ENCODE measurements at regions not wholly inside any gene's neighbourhood (a gene's known extent, or its start where the extent isn't known, plus 50 kb on each side); places are given as distances from the start of the nearest gene placed in this dataset.
A peak's percentile ranks its signal among the peaks of the same experiment; 100 is the strongest.

DNA sequence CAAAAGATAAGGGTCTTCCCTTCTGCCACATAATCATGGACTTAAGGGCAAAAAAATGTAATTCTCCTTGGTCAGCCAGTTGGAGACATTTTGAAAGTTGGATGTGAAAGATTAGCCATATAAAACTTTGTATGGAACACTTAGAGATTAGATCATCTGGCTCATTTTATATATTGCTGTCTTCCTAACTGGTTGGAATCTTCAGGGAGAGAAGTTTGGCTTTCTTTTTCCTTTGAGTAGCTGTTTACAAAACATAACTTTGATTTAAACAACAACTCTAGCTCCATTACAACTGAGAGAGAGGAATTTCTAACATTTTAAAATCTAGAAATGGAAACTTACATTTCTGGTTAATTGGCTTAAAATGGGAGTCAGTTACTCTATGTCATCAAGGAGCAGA, 132.7 kb downstream of the RDH14 start:
- DNase-seq (ENCODE audit: low read depth in 1 of 2, low spot score in 1 of 2): no peak

DNA sequence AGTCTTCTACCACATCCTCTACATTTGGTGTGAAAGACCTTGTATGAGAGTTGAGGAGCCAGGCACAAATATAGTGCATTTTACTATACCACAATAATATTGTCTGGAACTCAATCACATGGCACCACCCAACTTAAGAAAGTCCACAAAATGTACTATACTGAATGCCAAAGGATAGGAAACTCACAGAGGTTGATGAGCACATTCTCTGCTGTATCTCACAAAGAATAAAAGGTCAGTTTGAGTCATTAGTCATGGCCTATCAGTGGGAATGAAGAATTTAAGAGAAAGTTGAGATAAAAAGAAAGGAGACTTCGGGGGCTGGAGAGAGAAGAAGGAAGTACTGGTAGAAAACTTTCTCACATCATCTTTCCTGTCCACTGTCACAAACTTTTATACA, 134.3 kb downstream of the RDH14 start:
- no peak for DNase-seq (ENCODE audit: low read depth in 1 of 2, low spot score in 1 of 2)

DNA sequence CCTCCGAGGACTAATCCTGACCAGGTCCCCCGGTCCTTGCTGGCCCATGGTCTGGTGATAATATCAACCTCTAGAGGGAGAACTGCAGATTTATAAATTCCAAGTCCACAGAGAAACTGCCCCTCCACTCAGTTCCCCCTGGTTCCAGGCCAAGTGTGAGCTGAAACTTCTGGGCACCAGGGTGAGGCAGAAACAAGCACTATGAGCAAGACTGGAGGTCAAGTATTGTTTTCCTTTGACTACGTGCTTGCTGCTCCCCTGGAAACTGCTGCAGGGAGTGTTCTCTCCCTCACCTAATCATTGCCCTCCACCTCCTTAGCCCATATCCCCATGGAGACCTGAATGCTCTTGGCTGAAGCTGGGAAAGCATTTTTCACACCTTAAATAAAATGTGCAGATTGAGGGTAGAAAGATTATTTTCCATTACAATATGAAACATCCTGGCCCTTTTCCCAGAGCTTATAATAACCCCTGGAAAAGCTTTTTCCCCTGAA, 135.2 kb downstream of the RDH14 start:
- no peak for DNase-seq (ENCODE audit: low read depth in 1 of 2, low spot score in 1 of 2)

DNA sequence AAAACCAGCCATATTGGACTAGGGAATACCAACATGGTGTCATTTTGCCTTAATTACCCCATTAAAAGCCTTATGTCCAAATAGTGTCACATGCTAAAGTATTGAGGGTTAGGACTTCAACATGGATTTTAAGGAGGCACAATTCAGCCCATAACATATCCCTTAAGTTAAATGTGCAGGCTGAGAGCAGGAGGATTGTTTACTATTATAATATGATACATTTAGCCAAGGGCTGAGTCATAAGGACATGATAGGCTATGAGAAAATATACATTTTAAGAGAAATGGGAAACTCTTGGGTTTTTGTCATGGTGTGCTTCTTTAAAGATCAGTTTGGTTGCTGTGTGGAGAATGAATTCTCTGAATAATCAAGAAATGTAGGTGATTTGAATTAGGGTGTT, 136.8 kb downstream of the RDH14 start:
- DNase-seq (ENCODE audit: low read depth in 1 of 2, low spot score in 1 of 2): no peak

DNA sequence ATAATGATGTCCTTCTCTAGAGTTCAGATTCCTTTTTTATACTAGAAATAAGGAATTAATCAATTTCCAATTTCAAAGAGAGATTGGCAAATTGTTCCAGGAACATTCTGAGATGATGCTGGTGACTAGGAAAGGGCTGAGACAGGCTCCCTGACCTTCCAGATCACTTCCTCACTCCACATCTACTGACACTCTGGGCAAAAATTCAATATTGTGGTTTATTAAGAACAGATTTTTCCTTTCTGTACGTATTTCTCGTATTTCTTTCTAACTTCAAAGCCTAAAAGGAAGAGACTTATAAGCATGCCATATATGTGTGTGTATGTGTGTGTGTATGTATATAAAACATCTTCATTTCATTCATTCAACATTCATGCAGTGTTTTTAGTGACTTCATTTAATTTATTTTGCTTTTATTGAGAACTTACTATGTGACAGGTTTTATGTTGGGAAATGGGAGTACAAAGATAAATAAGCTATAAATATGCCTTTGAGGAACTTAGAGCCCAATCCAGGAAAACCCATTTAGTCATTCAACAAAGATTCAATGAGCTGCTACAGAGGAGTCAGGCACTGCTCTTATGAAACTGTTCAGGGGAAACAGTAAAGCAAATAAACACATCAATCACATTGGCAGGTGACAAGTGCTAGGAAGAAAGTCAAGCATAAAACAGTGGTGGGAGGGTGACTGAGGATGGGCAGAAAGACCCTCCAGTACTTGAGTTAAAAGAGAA, 137.9 kb downstream of the RDH14 start:
- DNase-seq (ENCODE audit: low read depth in 1 of 2, low spot score in 1 of 2): no peak

DNA sequence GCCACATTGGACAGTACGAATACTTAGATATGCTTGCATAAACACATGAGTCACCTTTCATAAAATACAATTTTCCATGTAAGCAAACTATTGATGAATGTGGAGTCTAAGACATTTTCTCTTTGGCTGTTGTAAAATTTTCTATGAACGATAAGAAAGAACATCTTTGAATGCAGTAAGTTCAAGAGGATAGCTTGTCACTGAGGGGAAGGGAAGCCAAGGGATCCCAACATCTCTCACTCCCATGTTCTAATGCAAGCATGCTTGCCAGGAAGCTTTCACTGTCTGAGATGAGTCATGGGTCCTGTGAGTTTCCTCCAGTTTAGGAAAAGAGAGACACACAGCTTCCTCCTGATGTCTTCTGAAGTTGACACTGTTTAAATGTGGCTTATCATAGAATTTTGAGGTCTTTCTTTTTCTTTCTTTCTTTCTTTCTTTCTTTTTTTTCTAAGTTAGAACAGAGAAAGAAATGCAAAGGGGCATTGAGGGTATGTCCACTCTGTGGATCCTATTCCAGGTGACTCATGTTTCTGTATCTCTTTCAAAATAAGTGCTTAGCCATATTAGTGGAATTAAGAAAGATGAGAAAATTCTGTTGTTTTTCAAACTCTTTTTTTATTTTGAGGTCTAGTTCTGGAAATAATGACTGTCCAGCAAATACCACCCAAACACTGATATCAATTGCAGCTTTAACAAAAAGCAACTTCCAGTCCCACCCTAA, 146.6 kb downstream of the RDH14 start:
- DNase-seq (ENCODE audit: low read depth in 1 of 2, low spot score in 1 of 2): no peak

DNA sequence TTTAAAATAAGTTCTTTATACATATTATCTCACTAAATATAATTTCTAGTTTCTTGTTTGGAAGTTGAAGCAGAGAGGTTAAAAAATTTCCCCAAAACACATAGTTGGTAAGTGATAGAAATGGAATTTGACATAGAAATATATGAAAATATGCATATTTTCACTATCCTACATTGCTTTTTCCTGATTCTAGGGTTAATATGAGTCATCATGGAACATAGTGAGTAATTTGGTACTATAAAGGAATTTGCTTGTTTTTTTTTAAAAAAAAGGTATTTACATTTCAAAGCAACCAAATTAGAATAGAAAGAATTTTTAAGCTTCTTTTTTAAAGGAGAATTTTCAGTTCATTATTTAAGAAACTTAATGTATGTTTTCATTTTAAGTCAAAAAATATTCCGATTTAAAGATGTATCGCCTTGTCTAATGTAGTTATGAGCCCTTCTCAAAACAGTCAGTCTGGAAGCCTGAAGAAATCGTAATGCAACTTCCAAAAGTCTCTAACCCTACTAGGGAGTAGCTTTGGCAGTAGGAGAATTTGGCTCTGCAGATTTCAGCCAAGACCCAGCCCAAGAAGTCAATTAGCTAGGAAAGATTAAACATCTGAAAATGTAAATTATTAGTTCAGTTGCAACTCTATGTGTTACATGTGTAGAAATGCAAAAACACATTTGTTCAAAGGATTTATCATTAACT, 147.3 kb downstream of the RDH14 start:
- DNase-seq (ENCODE audit: low read depth in 1 of 2, low spot score in 1 of 2): no peak

DNA sequence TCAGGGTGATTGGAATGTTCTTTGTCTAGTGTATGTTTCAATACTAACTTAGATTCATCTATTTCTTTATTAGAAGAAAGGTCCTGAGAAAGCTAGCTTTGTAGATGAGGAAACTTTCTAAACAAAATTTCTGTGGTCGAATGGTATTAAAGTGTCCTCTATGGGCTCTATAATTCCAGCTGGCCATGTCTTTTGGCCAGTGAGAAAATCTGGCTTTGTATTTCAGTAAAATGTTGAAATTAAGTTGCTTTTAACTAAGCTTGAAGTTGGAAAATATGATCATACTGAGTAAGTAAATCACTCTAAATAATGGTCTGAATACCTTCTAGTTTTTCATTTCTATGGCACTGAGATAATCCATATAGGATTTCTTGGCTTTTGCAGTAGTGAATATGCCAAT, 148.8 kb downstream of the RDH14 start:
- no peak for DNase-seq (ENCODE audit: low read depth in 1 of 2, low spot score in 1 of 2)

DNA sequence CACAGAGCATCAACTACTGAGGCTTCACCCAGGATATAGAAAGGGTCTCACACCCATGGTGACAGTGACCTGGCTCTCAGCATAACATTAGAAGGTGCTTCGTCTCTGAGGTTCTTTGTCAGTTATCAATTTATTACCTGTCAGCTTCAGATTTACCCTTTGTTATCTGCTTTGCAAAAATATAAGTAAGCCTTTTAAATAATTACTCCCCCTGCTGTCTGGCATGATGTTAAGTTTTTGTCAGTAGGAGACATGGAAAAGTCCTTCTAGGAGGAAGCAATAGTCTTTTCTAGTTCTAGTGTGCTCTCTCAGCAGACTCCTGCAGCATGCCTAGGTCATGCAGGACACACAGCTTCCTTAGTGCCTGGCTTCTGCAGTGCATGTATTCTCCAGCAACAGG, 149.9 kb downstream of the RDH14 start:
- no peak for DNase-seq (ENCODE audit: low read depth in 1 of 2, low spot score in 1 of 2)

DNA sequence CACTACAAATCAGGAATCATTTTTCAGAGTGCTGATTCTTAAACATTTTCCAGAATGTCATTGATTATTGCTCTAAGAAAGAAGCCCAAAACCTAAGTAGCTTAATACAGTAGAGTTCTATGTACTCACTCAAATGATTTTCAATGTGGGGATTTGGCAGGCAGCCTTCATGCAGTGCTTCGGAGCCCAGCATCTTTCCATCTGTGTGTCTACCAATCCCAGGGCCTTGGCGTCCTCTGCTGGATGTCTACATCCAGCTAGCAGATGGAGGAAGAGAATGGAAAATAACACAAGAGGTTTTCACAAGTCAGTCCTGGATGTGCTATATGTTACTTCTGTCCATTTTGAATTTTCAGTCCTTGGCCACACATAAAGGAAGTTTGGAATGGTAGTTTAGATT, 151.8 kb downstream of the RDH14 start:
- DNase-seq (ENCODE audit: low read depth in 1 of 2, low spot score in 1 of 2): no peak

DNA sequence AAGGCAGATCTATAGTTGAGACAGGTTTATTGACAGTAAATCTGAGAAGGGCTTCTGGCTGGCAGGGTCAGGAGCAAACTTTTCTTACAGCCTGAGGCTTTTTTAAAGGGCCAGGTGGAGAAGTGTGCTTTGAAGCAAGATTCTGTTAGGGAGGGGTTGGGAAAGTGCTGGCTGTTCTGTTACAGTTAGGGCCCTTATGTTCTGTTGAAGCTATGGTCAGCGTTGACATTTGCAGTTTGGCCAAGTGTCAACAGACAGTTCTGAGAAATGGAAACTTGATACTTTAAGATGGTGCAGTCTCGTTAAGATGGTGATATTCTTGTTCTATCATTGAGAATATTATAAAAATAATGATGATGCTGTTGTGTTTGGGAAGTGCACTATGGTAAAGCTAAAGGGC, 154.2 kb downstream of the RDH14 start:
- DNase-seq (ENCODE audit: low read depth in 1 of 2, low spot score in 1 of 2): no peak

DNA sequence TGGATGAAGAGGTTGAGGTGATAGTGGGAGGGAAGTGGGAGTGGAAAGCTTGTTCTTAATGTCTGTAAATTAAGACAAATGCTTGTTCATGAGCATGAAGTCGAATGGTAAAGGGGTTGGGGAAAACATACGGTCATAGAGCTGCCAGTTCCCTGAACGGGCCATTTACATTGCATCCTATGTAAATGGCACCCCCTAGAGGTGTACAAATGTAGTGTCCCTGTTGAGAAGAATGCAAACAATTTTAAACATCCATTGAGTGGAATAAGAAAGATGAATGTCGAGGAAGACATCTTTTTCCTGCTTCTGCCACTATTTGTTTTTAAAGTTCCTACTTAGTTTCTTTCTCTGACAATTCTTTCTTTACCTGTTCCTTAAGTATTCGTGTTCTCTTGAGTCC, 155.7 kb downstream of the RDH14 start:
- DNase-seq (ENCODE audit: low read depth in 1 of 2, low spot score in 1 of 2): no peak

DNA sequence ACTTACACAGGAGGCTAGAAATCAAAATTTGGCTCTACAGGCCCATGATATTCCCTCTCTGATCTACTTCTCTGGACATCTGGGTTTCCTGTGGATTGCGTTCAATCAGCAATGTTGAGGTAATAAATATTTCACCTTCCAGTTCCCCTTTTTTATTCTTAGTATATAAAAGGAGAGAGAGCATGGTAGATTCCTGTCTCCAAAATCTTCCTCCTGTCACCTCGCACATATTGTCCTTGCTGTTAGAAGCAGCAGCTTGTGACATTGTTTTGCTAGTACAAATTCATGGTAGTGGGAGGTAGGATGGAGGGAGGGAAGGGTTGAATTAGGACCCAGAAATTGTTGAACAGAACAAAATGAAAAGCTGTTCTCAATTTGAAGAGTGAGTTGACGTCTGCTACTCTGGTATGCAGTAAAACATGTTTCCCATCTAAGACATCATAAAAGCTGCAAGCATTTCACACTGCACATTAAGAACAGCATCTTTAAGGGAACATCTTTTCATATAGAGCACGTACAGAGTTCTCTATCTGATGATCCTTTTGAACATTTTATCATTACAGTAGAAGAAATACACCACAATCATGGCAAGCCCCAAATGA, 156.4 kb downstream of the RDH14 start:
- no peak for DNase-seq (ENCODE audit: low read depth in 1 of 2, low spot score in 1 of 2)

DNA sequence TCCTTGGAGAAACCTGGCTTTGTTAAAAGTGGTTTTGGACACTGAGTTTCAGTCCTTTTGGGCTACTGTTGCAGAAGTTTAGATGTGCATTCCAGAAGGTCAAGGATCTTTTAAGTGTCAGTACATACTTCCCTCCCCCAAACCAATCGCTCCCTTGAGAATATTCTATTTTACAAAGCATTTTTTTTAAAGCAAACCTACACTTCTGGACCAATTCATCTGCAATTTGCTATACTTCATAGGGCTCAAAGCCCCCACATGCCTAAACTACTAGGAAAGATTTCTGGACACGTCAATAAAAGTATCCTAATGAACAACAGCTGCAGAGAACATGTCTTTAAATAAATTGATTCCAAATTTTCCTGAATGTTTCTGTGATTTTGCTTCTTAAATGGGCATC, 157.6 kb downstream of the RDH14 start:
- no peak for DNase-seq (ENCODE audit: low read depth in 1 of 2, low spot score in 1 of 2)

DNA sequence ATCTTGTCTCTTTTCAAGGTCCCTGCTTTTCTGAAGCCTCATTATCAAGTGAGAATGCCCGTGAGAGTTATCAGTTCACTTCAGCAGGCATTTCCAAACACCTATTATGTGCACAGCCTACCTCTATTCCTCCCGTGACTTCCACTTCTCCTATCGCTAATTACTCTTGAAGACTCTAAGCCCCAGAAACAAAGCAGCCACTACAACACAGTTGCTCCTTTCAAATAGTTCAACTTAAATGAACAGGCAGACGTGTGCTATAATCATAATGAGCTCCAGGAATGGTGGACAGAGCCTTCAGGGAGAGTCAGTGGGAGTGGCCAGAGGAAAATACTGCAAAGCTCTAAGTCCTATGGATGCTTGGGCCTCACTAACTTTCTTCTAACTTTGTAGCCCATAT, 159.0 kb downstream of the RDH14 start:
- DNase-seq (ENCODE audit: low read depth in 1 of 2, low spot score in 1 of 2): no peak

DNA sequence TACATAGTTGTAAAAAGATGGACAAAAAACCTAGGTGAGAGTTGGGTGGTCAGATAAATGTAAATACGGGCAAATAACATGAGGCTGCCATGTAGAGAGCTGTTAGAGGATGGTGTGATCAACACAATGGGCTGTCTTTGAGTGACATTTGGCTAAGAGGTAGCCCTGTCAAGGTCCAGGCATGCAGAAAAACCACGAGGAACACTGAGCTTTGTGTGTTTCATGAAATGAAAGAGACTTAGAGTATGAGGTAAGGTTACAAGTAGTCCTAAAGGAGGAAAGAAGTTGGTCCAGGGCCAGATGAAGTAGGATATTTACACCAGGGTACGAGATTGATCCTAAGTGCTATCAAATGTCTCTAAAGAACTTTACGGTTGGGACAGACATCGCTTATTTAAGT, 160.9 kb downstream of the RDH14 start:
- no peak for DNase-seq (ENCODE audit: low read depth in 1 of 2, low spot score in 1 of 2)

DNA sequence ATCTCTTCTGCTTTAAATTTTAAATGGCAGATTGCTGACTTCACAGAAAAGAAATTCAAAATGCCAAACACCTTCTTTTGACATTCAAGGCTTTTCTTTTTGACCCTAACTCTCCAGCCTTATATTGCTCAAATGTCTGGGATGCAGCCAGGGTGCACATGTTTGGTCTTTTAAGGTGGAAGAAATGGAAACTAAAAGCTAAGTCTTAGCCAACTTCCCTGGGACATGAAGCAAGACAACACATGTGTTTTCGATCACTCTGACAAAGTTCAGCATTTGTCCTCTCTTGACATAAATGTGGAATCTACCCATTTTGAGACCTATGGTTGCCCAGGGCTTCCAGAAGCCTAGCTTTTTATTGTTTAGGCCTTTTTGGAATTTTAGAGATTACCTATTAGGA, 161.6 kb downstream of the RDH14 start:
- no peak for DNase-seq (ENCODE audit: low read depth in 1 of 2, low spot score in 1 of 2)

DNA sequence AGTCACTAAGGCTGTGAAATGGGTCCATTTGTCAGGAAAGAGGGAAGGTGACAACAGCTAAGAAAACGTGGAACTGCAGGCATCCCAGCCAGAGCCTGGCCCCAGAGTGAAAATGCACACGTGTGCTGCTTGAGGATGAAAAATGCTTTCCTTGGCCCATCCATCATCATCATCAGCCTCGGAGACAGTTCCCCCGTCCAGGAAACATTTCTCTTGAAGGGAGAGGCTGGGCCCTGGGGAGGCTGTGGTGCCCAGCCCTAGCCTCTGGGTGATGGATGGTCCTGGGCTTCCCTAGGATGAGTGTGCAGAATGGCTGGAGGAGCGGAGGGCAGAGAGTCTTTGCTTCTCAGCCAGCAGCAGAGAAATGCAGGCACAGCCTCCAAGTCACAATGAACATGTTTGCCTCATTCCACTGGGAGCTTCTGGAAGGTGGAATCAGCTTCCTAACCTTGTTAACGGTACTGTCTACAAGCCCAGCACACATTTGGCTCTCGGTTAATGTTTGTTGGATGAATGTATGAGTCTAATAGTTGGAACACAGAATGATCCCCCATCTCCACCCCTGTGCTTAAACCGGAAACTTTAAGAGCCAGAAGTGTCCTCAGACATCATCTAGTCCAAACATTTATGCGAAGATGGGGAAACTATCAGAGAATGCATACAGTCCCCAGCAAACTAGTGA, 164.0 kb downstream of the RDH14 start:
- DNase-seq (ENCODE audit: low read depth in 1 of 2, low spot score in 1 of 2): no peak

DNA sequence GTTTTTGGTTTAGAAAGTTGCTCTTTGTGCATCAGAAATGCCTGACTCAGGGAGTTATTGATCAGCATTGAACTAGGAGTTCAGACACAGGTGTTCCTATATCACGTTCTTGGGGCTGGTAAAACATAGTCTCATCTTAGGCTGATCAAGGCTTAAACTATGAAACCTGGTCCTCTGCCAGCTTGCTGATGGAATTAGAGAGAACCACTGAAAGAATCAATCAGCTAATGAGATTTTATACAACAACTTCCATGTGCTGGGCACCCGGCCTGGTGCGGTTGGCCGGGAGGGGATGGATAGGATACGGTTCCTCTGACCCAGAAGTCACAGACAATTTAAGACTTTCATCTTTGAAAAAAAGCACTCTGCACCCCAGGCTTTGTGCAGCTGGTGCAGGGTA, 164.9 kb downstream of the RDH14 start:
- DNase-seq (ENCODE audit: low read depth in 1 of 2, low spot score in 1 of 2): no peak

DNA sequence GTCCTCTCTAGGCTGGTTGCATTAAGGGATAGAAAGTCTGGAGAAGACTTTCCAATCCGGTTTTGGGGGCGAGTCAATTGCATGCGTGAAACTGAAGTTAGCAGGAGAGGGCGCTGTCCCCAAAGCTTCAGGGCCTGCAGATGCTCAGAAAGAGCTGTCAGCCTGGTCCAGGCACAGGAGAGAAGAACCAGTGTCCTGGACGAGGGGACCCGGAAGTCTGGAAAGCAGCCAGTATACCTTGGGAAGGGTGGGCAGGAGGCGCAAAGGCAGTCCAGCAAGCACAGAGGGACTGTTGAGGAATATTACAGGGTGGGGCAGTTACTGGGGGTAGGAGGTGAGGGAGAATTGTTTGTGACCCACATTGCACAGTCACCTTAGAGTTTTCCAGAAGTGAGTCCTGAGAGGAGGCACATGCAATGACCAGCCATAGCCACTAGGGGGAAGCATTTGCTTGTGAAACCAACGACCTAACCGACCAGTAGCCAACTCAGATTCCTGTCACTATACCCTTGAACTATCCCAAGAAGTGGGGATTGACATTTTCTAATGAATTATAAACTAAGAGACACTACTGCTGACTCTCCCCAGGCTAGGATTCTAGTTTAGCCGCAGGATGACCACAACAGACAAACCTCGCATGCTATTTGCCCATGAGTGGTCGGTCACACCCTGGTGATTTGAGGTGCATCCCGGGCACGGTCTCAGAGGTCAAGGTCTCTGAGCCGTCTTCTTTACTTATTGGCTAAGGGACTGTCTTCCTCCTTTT, 172.8 kb downstream of the RDH14 start:
- peak; percentile 10 to 21 for DNase-seq (ENCODE audit: low read depth in 1 of 2, low spot score in 1 of 2)

DNA sequence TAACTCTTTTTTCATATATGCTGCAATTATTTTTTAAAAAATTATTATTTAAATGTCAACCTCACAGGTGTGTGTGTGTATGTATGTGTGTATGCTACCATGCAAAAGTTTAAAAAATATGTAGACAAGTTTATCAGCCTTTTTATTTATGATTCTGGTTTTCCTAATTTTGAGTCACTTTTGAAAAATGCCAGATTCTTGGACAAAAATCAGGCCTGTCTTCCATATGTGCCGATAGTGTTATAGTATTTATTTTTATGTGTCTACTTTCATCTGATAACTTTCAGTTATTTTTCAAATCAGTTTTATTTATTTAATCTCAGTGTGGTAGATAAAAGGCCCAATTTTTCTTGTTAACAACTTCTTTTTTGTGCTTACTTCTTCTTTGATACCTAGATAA, 176.2 kb downstream of the RDH14 start:
- DNase-seq (ENCODE audit: low read depth in 1 of 2, low spot score in 1 of 2): no peak

Data from stimulated activated CD4-positive, alpha-beta T cell treated with anti-CD3 and anti-CD28 coated beads, Interleukin-15, amount 100 ng/mL, for 1 hour (primary cell).